ENCODE measurements at regions not wholly inside any gene's neighbourhood (a gene's known extent, or its start where the extent isn't known, plus 50 kb on each side); places are given as distances from the start of the nearest gene placed in this dataset.
"Not testable (repeated sequence)": the region's sequence is repeated elsewhere in the genome, so short reads cannot be mapped to it uniquely, and the experiment has no call there.

DNA sequence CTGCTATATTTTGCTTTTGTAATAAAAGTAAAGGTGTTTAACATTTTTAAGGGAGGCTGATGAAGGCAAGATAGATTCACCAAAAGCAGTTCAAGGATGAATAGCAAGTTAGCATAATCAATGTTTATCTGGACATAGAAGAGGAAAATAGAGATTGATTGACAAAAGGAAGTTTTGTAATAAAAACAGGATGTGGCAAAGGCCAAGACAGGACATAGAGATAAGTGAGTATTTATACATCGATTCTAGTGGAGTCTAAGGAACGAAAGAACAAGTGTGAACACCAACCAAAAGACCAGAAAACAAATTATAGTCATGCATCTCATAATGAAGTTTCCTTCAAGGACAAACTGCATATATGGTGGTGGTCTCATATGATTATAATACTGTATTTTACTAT, 123.8 kb downstream of the CCDC71L start:
- peaks cover 0 to under 1% (median 0%) of the 10 kb centered on the region in 4 donors for H3K4me1 ChIP-seq
- H3K27ac ChIP-seq, result no peak overlapping the region
- H3K9me3 ChIP-seq, result no peaks in the 10 kb centered on the region
- no peak for DNase-seq
- TF ChIP-seq EP300 (IDR thresholded peaks at IDR 0.05; ENCODE audit: low read depth) (no peak), POLR2AphosphoS5 (IDR thresholded peaks at IDR 0.05) (no peak), POLR2A (IDR thresholded peaks at IDR 0.05) (no peak)
- TF ChIP-seq, protein P1, sequence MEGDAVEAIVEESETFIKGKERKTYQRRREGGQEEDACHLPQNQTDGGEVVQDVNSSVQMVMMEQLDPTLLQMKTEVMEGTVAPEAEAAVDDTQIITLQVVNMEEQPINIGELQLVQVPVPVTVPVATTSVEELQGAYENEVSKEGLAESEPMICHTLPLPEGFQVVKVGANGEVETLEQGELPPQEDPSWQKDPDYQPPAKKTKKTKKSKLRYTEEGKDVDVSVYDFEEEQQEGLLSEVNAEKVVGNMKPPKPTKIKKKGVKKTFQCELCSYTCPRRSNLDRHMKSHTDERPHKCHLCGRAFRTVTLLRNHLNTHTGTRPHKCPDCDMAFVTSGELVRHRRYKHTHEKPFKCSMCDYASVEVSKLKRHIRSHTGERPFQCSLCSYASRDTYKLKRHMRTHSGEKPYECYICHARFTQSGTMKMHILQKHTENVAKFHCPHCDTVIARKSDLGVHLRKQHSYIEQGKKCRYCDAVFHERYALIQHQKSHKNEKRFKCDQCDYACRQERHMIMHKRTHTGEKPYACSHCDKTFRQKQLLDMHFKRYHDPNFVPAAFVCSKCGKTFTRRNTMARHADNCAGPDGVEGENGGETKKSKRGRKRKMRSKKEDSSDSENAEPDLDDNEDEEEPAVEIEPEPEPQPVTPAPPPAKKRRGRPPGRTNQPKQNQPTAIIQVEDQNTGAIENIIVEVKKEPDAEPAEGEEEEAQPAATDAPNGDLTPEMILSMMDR (IDR thresholded peaks at IDR 0.05), result no peak
- 60 to 89% methylated on average over 2 of the region's 2 CpGs for WGBS, 2 donors (ENCODE audit: low coverage in 1 of 2)
- in situ Hi-C loops (cut with MboI; ENCODE audit: low pct_ligation_motif_present in 1 of 4, low pct_unique_long_range_greater_than_20kb in 1 of 4, low sequenced_read_pairs in 3 of 4), result loop anchor here in 2 of 4 donors (25.0 kb wide), 1 partner anchor 200 kb away; no protein-coding TSS in a partner anchor
- no peak overlapping the region for H3K4me3 ChIP-seq
- intact Hi-C loops (cut with DNase I; ENCODE audit: low total_unique reads), result no loop called here
- no peaks in the 10 kb centered on the region for H3K27me3 ChIP-seq
- H3K36me3 ChIP-seq, result no peaks in the 10 kb centered on the region

DNA sequence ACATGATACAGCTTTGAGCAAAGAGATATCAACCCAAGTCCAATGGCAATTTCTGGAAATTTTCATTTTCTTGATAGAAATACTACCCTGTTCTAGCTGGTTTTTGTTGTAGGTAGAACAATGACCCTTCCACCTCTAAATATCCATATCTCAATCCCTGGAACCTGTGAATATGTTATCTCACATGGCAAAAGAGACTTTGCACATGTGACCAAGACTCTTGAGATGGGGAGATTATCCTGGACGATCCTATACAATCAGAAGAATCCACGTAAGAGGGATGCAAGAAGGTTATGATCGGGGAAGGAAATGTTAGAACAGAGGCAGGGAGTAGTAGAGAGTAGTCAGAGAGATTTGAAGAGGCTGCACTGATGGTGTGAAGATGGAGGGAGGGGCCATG, 124.9 kb downstream of the CCDC71L start:
- DNase-seq, result no peak
- in situ Hi-C loops (cut with MboI; ENCODE audit: low pct_ligation_motif_present in 1 of 4, low pct_unique_long_range_greater_than_20kb in 1 of 4, low sequenced_read_pairs in 3 of 4) (loop anchor here in 2 of 4 donors (25.0 kb wide), 1 partner anchor 201 kb away; no protein-coding TSS in a partner anchor), intact Hi-C loops (cut with DNase I; ENCODE audit: low total_unique reads) (no loop called here)
- H3K27ac ChIP-seq, result no peak overlapping the region
- H3K4me3 ChIP-seq, result no peak overlapping the region
- 95 to 100% methylated on average over 3 of the region's 3 CpGs for whole genome bisulfite sequencing, 2 donors (ENCODE audit: low coverage in 1 of 2)
- TF ChIP-seq POLR2AphosphoS5 (IDR thresholded peaks at IDR 0.05) (no peak), POLR2A (IDR thresholded peaks at IDR 0.05) (no peak), EP300 (IDR thresholded peaks at IDR 0.05; ENCODE audit: low read depth) (no peak)
- TF ChIP-seq, protein P1 (IDR thresholded peaks at IDR 0.05), result no peak
- no peaks in the 10 kb centered on the region for H3K36me3 ChIP-seq
- no peaks in the 10 kb centered on the region for H3K4me1 ChIP-seq
- H3K9me3 ChIP-seq, result no peaks in the 10 kb centered on the region
- no peaks in the 10 kb centered on the region for H3K27me3 ChIP-seq

- DNase-seq, result no peak
- Histone ChIP-seq H3K4me3 (no peak overlapping the region), H3K9me3 (no peaks in the 10 kb centered on the region), H3K4me1 (no peaks in the 10 kb centered on the region), H3K27me3 (no peaks in the 10 kb centered on the region), H3K27ac (peak overlapping the region in 1 of 4 donors; percentile 1), H3K36me3 (no peaks in the 10 kb centered on the region)
- intact Hi-C loops (cut with DNase I; ENCODE audit: low total_unique reads) (no loop called here), in situ Hi-C loops (cut with MboI; ENCODE audit: low pct_ligation_motif_present in 1 of 4, low pct_unique_long_range_greater_than_20kb in 1 of 4, low sequenced_read_pairs in 3 of 4) (loop anchor here in 2 of 4 donors (25.0 kb wide), 1 partner anchor 202 kb away; no protein-coding TSS in a partner anchor)
- 68 to 74% methylated on average over 5 to 7 of the region's 7 CpGs for WGBS, 2 donors (ENCODE audit: low coverage in 1 of 2)
- TF ChIP-seq POLR2AphosphoS5 (IDR thresholded peaks at IDR 0.05) (peak in 1 of 3 donors; percentile 18), EP300 (IDR thresholded peaks at IDR 0.05; ENCODE audit: low read depth) (no peak)
These were observed 125.6 kb downstream of the CCDC71L start for GRCh38 chr7:106535234-106535932.

- Histone ChIP-seq H3K4me1 (no peaks in the 10 kb centered on the region), H3K36me3 (no peaks in the 10 kb centered on the region), H3K9me3 (no peaks in the 10 kb centered on the region), H3K27ac (peak overlapping the region in 1 of 4 donors; percentile 1), H3K27me3 (no peaks in the 10 kb centered on the region), H3K4me3 (no peak overlapping the region)
- 64 to 72% methylated on average over 7 to 8 of the region's 8 CpGs for WGBS, 2 donors (ENCODE audit: low coverage in 1 of 2)
- TF ChIP-seq, protein P1 (IDR thresholded peaks at IDR 0.05), result no peak
- TF ChIP-seq POLR2A (IDR thresholded peaks at IDR 0.05) (no peak), POLR2AphosphoS5 (IDR thresholded peaks at IDR 0.05) (no peak), EP300 (IDR thresholded peaks at IDR 0.05; ENCODE audit: low read depth) (no peak)
- no peak for DNase-seq
- intact Hi-C loops (cut with DNase I; ENCODE audit: low total_unique reads) (no loop called here), in situ Hi-C loops (cut with MboI; ENCODE audit: low pct_ligation_motif_present in 1 of 4, low pct_unique_long_range_greater_than_20kb in 1 of 4, low sequenced_read_pairs in 3 of 4) (loop anchor here in 2 of 4 donors (25.0 kb wide), 1 partner anchor 203 kb away; no protein-coding TSS in a partner anchor)
These were observed 126.6 kb downstream of the CCDC71L start for GRCh38 chr7:106534271-106534846.

- H3K9me3 ChIP-seq; H3K27me3 ChIP-seq; DNase-seq; H3K4me3 ChIP-seq; H3K36me3 ChIP-seq; H3K4me1 ChIP-seq; intact Hi-C loops (cut with DNase I; ENCODE audit: low total_unique reads); H3K27ac ChIP-seq: not testable (repeated sequence)
- in situ Hi-C loops (cut with MboI; ENCODE audit: low pct_ligation_motif_present in 1 of 4, low pct_unique_long_range_greater_than_20kb in 1 of 4, low sequenced_read_pairs in 3 of 4), result loop anchor here in 2 of 4 donors (25.0 kb wide), 1 partner anchor 207 kb away; no protein-coding TSS in a partner anchor
- WGBS, 2 donors (ENCODE audit: low coverage in 1 of 2), result 71 to 81% methylated on average over 5 of the region's 5 CpGs
These were observed 130.8 kb downstream of the CCDC71L start for GRCh38 chr7:106530183-106530582.

DNA sequence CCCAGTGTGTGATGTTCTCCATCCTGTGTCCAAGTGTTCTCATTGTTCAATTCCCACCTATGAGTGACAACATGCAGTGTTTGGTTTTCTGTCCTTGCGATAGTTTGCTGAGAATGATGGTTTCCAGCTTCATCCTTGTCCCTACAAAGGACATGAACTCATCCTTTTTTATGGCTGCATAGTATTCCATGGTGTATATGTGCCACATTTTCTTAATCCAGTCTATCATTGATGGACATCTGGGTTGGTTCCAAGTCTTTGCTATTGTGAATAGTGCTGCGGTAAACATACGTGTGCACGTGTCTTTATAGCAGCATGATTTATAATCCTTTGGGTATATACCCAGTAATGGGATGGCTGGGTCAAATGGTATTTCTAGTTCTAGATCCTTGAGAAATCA, 134.3 kb downstream of the CCDC71L start:
- DNase-seq, result not testable (repeated sequence)

More for the DNA sequence above, 134.3 kb downstream of the CCDC71L start:
- intact Hi-C loops (cut with DNase I; ENCODE audit: low total_unique reads); H3K27me3 ChIP-seq; H3K4me1 ChIP-seq; H3K27ac ChIP-seq; H3K36me3 ChIP-seq; H3K4me3 ChIP-seq; H3K9me3 ChIP-seq: not testable (repeated sequence)
- in situ Hi-C loops (cut with MboI; ENCODE audit: low pct_ligation_motif_present in 1 of 4, low pct_unique_long_range_greater_than_20kb in 1 of 4, low sequenced_read_pairs in 3 of 4), result loop anchor here in 2 of 4 donors (25.0 kb wide), 1 partner anchor 211 kb away; no protein-coding TSS in a partner anchor
- WGBS, 2 donors (ENCODE audit: low coverage in 1 of 2), result 99% methylated on average over 4 of the region's 4 CpGs; no CpG with 5 or more reads in 1 of the 2 donors
